ENCODE measurements at regions not wholly inside any gene's neighbourhood (a gene's known extent, or its start where the extent isn't known, plus 50 kb on each side); places are given as distances from the start of the nearest gene placed in this dataset.

- no peak for DNase-seq
These were observed 243.7 kb downstream of the SLC16A7 start for GRCh38 chr12:59839514-59839913.

- DNase-seq, result peak in 2 of 3 experiments; percentile 50 to 71
These were observed 247.5 kb downstream of the SLC16A7 start for GRCh38 chr12:59843260-59843843.

- DNase-seq, result no peak
These were observed 248.9 kb downstream of the SLC16A7 start for GRCh38 chr12:59844750-59845149.

GRCh38 chr12:59845293-59845692, 249.5 kb downstream of the SLC16A7 start:
- DNase-seq, result no peak

GRCh38 chr12:59847127-59847526, 251.3 kb downstream of the SLC16A7 start:
- DNase-seq, result peak in 1 of 3 experiments; percentile 65

GRCh38 chr12:59850268-59850667, 254.4 kb downstream of the SLC16A7 start:
- DNase-seq, result no peak

- DNase-seq, result no peak
These were observed 262.8 kb downstream of the SLC16A7 start for GRCh38 chr12:59858508-59859170.

- no peak for DNase-seq
These were observed 263.3 kb downstream of the SLC16A7 start for GRCh38 chr12:59859171-59859510.

GRCh38 chr12:59861635-59862034, 265.8 kb downstream of the SLC16A7 start:
- DNase-seq, result no peak

GRCh38 chr12:59867055-59867454, 271.2 kb downstream of the SLC16A7 start:
- DNase-seq, result no peak

- no peak for DNase-seq
These were observed 271.9 kb downstream of the SLC16A7 start for GRCh38 chr12:59867689-59868088.

GRCh38 chr12:59871779-59872178, 275.9 kb downstream of the SLC16A7 start:
- no peak for DNase-seq

- no peak for DNase-seq
These were observed 277.3 kb downstream of the SLC16A7 start for GRCh38 chr12:59873136-59873535.

GRCh38 chr12:59874781-59875180, 279.0 kb downstream of the SLC16A7 start:
- DNase-seq, result no peak

- DNase-seq, result no peak
These were observed 290.4 kb downstream of the SLC16A7 start for GRCh38 chr12:59886131-59886733.

GRCh38 chr12:59887178-59887577, 291.3 kb downstream of the SLC16A7 start:
- DNase-seq, result no peak

- no peak for DNase-seq
These were observed 295.2 kb downstream of the SLC16A7 start for GRCh38 chr12:59890896-59891579.

GRCh38 chr12:59895166-59895775, 299.4 kb downstream of the SLC16A7 start:
- DNase-seq, result no peak

- DNase-seq, result no peak
These were observed 309.2 kb downstream of the SLC16A7 start for GRCh38 chr12:59904874-59905521.

GRCh38 chr12:59911516-59911915, 315.7 kb downstream of the SLC16A7 start:
- no peak for DNase-seq

- DNase-seq, result no peak
These were observed 321.2 kb downstream of the SLC16A7 start for GRCh38 chr12:59916988-59917387.

- no peak for DNase-seq
These were observed 331.2 kb downstream of the SLC16A7 start for GRCh38 chr12:59927032-59927431.

GRCh38 chr12:59928416-59928815, 332.6 kb downstream of the SLC16A7 start:
- DNase-seq, result no peak
